ENCODE measurements at regions not wholly inside any gene's neighbourhood (a gene's known extent, or its start where the extent isn't known, plus 50 kb on each side); places are given as distances from the start of the nearest gene placed in this dataset.

DNA sequence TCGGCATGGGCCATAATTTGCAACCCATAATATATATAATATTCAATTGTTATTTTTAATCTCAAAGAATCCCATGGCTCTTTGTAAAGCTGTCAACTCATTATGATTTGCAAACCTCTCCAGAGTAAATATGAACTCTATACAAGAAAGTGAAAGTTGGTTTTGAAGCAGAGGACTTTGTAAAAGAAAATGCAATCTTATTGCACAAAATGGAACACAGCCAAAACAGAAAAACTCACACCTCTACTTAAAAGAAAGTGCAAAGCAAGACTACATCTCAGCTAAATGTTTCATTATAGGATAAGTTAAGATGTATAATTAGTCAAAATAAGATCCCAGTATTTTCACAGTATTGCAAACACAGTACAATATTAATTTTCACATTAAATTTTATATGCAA, 111.2 kb upstream of the FLRT2 start:
- TF ChIP-seq, protein P1, sequence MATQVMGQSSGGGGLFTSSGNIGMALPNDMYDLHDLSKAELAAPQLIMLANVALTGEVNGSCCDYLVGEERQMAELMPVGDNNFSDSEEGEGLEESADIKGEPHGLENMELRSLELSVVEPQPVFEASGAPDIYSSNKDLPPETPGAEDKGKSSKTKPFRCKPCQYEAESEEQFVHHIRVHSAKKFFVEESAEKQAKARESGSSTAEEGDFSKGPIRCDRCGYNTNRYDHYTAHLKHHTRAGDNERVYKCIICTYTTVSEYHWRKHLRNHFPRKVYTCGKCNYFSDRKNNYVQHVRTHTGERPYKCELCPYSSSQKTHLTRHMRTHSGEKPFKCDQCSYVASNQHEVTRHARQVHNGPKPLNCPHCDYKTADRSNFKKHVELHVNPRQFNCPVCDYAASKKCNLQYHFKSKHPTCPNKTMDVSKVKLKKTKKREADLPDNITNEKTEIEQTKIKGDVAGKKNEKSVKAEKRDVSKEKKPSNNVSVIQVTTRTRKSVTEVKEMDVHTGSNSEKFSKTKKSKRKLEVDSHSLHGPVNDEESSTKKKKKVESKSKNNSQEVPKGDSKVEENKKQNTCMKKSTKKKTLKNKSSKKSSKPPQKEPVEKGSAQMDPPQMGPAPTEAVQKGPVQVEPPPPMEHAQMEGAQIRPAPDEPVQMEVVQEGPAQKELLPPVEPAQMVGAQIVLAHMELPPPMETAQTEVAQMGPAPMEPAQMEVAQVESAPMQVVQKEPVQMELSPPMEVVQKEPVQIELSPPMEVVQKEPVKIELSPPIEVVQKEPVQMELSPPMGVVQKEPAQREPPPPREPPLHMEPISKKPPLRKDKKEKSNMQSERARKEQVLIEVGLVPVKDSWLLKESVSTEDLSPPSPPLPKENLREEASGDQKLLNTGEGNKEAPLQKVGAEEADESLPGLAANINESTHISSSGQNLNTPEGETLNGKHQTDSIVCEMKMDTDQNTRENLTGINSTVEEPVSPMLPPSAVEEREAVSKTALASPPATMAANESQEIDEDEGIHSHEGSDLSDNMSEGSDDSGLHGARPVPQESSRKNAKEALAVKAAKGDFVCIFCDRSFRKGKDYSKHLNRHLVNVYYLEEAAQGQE (IDR thresholded peaks at IDR 0.05; ENCODE audit: insufficient read depth in 1 of 2, low read depth in 2 of 2, low read length in 2 of 2), result no peak
- TF ChIP-seq SIN3A (IDR thresholded peaks at IDR 0.05; ENCODE audit: borderline replicate concordance, insufficient read depth, low read length), result no peak
